ENCODE measurements at regions not wholly inside any gene's neighbourhood (a gene's known extent, or its start where the extent isn't known, plus 50 kb on each side); places are given as distances from the start of the nearest gene placed in this dataset.

GRCh38 chr5:97836816-97837215 is 653.8 kb upstream of the RIOK2 start:
- Histone ChIP-seq H3K4me2 (ENCODE audit: low read length) (no peak overlapping the region), H3K36me3 (ENCODE audit: insufficient read depth, low read length) (no peaks in the 10 kb centered on the region), H2AFZ (ENCODE audit: low read depth, low read length) (no peak overlapping the region), H3F3A (ENCODE audit: insufficient read depth, low read length, poor library complexity, severe bottlenecking) (no peaks in the 10 kb centered on the region), H3K27ac (ENCODE audit: low read length) (no peak overlapping the region), H3K9ac (ENCODE audit: low read length) (no peak overlapping the region), H4K20me1 (ENCODE audit: insufficient read depth) (no peaks in the 10 kb centered on the region), H3K9me2 (ENCODE audit: insufficient read depth, low read length) (no peaks in the 10 kb centered on the region), H3K4me3 (ENCODE audit: low read length) (no peak overlapping the region), H3K79me2 (replicated peaks; ENCODE audit: insufficient read depth, low read length) (no peaks in the 10 kb centered on the region), H3K27me3 (ENCODE audit: insufficient read depth, low read depth, low read length) (no peaks in the 10 kb centered on the region), H3K9me3 (ENCODE audit: low read length) (no peaks in the 10 kb centered on the region)
- TF ChIP-seq EP300 (conservative IDR thresholded peaks at IDR 0.05; ENCODE audit: poor library complexity, severe bottlenecking) (no peak), EZH2 (IDR thresholded peaks at IDR 0.05; ENCODE audit: borderline replicate concordance, insufficient read depth, low read length, poor library complexity, severe bottlenecking) (no peak), TAF1 (IDR thresholded peaks at IDR 0.05; ENCODE audit: low read depth) (no peak), REST (IDR thresholded peaks at IDR 0.05; ENCODE audit: borderline replicate concordance) (no peak), MXI1 (conservative IDR thresholded peaks at IDR 0.05; ENCODE audit: poor library complexity, severe bottlenecking) (no peak), POLR2AphosphoS5 (IDR thresholded peaks at IDR 0.05) (no peak), SMC3 (conservative IDR thresholded peaks at IDR 0.05; ENCODE audit: poor library complexity) (no peak), CTCF (IDR thresholded peaks at IDR 0.05; ENCODE audit: poor library complexity, severe bottlenecking) (no peak), RAD21 (conservative IDR thresholded peaks at IDR 0.05) (no peak)

GRCh38 chr5:97838214-97838613 is 655.2 kb upstream of the RIOK2 start:
- TF ChIP-seq MXI1 (conservative IDR thresholded peaks at IDR 0.05; ENCODE audit: poor library complexity, severe bottlenecking) = no peak
- no peak for TF ChIP-seq CTCF (IDR thresholded peaks at IDR 0.05; ENCODE audit: poor library complexity, severe bottlenecking)
- no peak for TF ChIP-seq POLR2AphosphoS5 (IDR thresholded peaks at IDR 0.05)
- TF ChIP-seq TAF1 (IDR thresholded peaks at IDR 0.05; ENCODE audit: low read depth) = no peak
- TF ChIP-seq RAD21 (conservative IDR thresholded peaks at IDR 0.05) = no peak
- no peak for TF ChIP-seq REST (IDR thresholded peaks at IDR 0.05; ENCODE audit: borderline replicate concordance)
- TF ChIP-seq SMC3 (conservative IDR thresholded peaks at IDR 0.05; ENCODE audit: poor library complexity) = no peak
- no peak for TF ChIP-seq EZH2 (IDR thresholded peaks at IDR 0.05; ENCODE audit: borderline replicate concordance, insufficient read depth, low read length, poor library complexity, severe bottlenecking)
- TF ChIP-seq EP300 (conservative IDR thresholded peaks at IDR 0.05; ENCODE audit: poor library complexity, severe bottlenecking) = no peak
- H3K4me2 ChIP-seq (ENCODE audit: low read length) = no peak overlapping the region
- H3K36me3 ChIP-seq (ENCODE audit: insufficient read depth, low read length) = no peaks in the 10 kb centered on the region

More at GRCh38 chr5:97838214-97838613, 655.2 kb upstream of the RIOK2 start:
- H3K4me3 ChIP-seq (ENCODE audit: low read length) = no peak overlapping the region
- H3K27ac ChIP-seq (ENCODE audit: low read length) = no peak overlapping the region
- no peaks in the 10 kb centered on the region for H3F3A ChIP-seq (ENCODE audit: insufficient read depth, low read length, poor library complexity, severe bottlenecking)
- H4K20me1 ChIP-seq (ENCODE audit: insufficient read depth) = no peaks in the 10 kb centered on the region
- H2AFZ ChIP-seq (ENCODE audit: low read depth, low read length) = no peak overlapping the region
- H3K27me3 ChIP-seq (ENCODE audit: insufficient read depth, low read depth, low read length) = no peaks in the 10 kb centered on the region
- no peaks in the 10 kb centered on the region for H3K9me2 ChIP-seq (ENCODE audit: insufficient read depth, low read length)
- no peaks in the 10 kb centered on the region for H3K9me3 ChIP-seq (ENCODE audit: low read length)
- H3K9ac ChIP-seq (ENCODE audit: low read length) = no peak overlapping the region
- H3K79me2 ChIP-seq (replicated peaks; ENCODE audit: insufficient read depth, low read length) = no peaks in the 10 kb centered on the region
